H1 (cell line): ENCODE measurements at regions not wholly inside any gene's neighbourhood (a gene's known extent, or its start where the extent isn't known, plus 50 kb on each side); places are given as distances from the start of the nearest gene placed in this dataset.
A peak's percentile ranks its signal among the peaks of the same experiment; 100 is the strongest.

Source experiments
- CTCF ChIA-PET: fragments of 300-600 bp; sonication (Branson Sonifier 250); formaldehyde crosslinking; loops from one replicate; lab custom pipeline; 2021; ENCODE audit not compliant: partially characterized antibody; lab: Charles Lee
- POLR2A ChIA-PET: fragments of 300-600 bp; sonication (Branson Sonifier 250); formaldehyde crosslinking; loops from one replicate; lab custom pipeline; 2021; ENCODE audit warnings: inconsistent platforms; ENCODE audit not compliant: partially characterized antibody; lab: Charles Lee
- DNase-seq, 2 experiments: peaks; one replicate each; pipeline versions ENCODE4 v3.0.0 to v3.0.0-alpha.2; 2010 to 2022; ENCODE audit warnings: low spot score in 2 of 2, low read depth in 1 of 2, mixed read lengths in 1 of 2
- FAIRE-seq: peaks from 2 replicates; lab custom pipeline; 2011; peaks lifted over from hg19 to GRCh38; lab: Jason Lieb, UNC
- H2AFZ ChIP-seq: 2 replicates; pipeline ENCODE4 v1.8.1; 2012; ENCODE audit warnings: low read length, inconsistent platforms
- H2AK5ac ChIP-seq: 2 replicates; pipeline ENCODE4 v1.6.1; 2013; ENCODE audit warnings: low read depth, low read length
- H2BK120ac ChIP-seq: replicated peaks from 2 replicates; pipeline ENCODE3; 2013; ENCODE audit warnings: low read depth, low read length, inconsistent platforms
- H2BK12ac ChIP-seq: 2 replicates; pipeline ENCODE4 v1.6.1; 2013; ENCODE audit warnings: low read depth, low read length
- H2BK15ac ChIP-seq: 2 replicates; pipeline ENCODE4 v1.6.1; 2013; ENCODE audit warnings: low read length
- H2BK20ac ChIP-seq: 2 replicates; pipeline ENCODE4 v1.6.1; 2013; ENCODE audit warnings: low read length
- H2BK5ac ChIP-seq: 2 replicates; pipeline ENCODE4 v1.6.1; 2013; ENCODE audit warnings: low read depth, low read length
- H3K14ac ChIP-seq: 2 replicates; pipeline ENCODE4 v1.6.1; 2013; ENCODE audit warnings: inconsistent platforms; ENCODE audit not compliant: insufficient read length
- H3K18ac ChIP-seq: 2 replicates; pipeline ENCODE4 v1.6.1; 2013; ENCODE audit warnings: low read length; ENCODE audit errors: extremely low read depth
- H3K23ac ChIP-seq: 2 replicates; pipeline ENCODE4 v1.6.1; 2013; ENCODE audit warnings: inconsistent platforms; ENCODE audit not compliant: insufficient read length
- H3K23me2 ChIP-seq: 2 replicates; pipeline ENCODE4 v1.6.1; 2013; ENCODE audit warnings: low read depth, low read length
- H3K27ac ChIP-seq: 2 replicates; pipeline ENCODE4 v1.6.1; 2011; ENCODE audit warnings: low read depth, low read length, inconsistent platforms
- H3K27me3 ChIP-seq, 4 experiments: replicated peaks in 1 of 4; 1 replicate in 1 of 4; 2 replicates in 3 of 4; pipeline versions ENCODE4 v1.6.1 to v1.8.1; 2011 to 2013; ENCODE audit warnings: low read length in 3 of 4, mild to moderate bottlenecking in 3 of 4, inconsistent platforms in 2 of 4, mixed read lengths in 2 of 4, moderate library complexity in 1 of 4; ENCODE audit not compliant: control insufficient read depth in 3 of 4, insufficient read depth in 3 of 4; ENCODE audit errors: extremely low read depth in 1 of 4
- H3K36me3 ChIP-seq, 4 experiments: 2 replicates each; pipeline versions ENCODE4 v1.6.1 to v1.8.1; 2011 to 2013; ENCODE audit warnings: mild to moderate bottlenecking in 4 of 4, low read length in 3 of 4, moderate library complexity in 2 of 4, control low read depth in 1 of 4, inconsistent platforms in 1 of 4; ENCODE audit not compliant: insufficient read depth in 4 of 4, control insufficient read depth in 2 of 4
- H3K4ac ChIP-seq: replicated peaks from 2 replicates; pipeline ENCODE3; 2013; ENCODE audit warnings: low read length, low read depth, mixed read lengths, inconsistent platforms; ENCODE audit not compliant: insufficient read length
- H3K4me1 ChIP-seq, 4 experiments: replicated peaks in 1 of 4; 1 replicate in 1 of 4; 2 replicates in 3 of 4; pipeline versions ENCODE4 v1.6.1 to v1.8.1; 2011 to 2013; ENCODE audit warnings: low read length in 3 of 4, inconsistent platforms in 2 of 4, mixed read lengths in 1 of 4; ENCODE audit not compliant: insufficient read depth in 4 of 4, control insufficient read depth in 3 of 4
- H3K4me2 ChIP-seq, 2 experiments: 2 replicates each; pipeline versions ENCODE4 v1.6.1 to v1.8.1; 2011 to 2013; ENCODE audit warnings: low read depth in 2 of 2, low read length in 2 of 2, control low read depth in 1 of 2, inconsistent platforms in 1 of 2, mild to moderate bottlenecking in 1 of 2; ENCODE audit not compliant: insufficient read depth in 1 of 2
- H3K4me3 ChIP-seq, 4 experiments: fragments of 200-600, 300-600 bp in 1 of 4; sonication (generic), shearing (Covaris generic), sonication (Bioruptor Twin) in 1 of 4; 2 replicates each; pipeline versions ENCODE4 v1.5.1 to v1.8.1; 2011 to 2016; ENCODE audit warnings: low read length in 4 of 4, low read depth in 3 of 4, control low read depth in 2 of 4, inconsistent platforms in 2 of 4, mild to moderate bottlenecking in 2 of 4, mixed read lengths in 1 of 4, moderate library complexity in 1 of 4; ENCODE audit not compliant: insufficient read depth in 2 of 4; ENCODE audit errors: extremely low read depth in 1 of 4
- H3K56ac ChIP-seq: replicated peaks from 2 replicates; pipeline ENCODE3; 2013; ENCODE audit warnings: low read depth, mild to moderate bottlenecking, mixed read lengths, low read length, inconsistent platforms; ENCODE audit not compliant: insufficient read length
- H3K79me1 ChIP-seq: 2 replicates; pipeline ENCODE4 v1.6.1; 2013; ENCODE audit warnings: low read depth, low read length, control low read depth
- H3K79me2 ChIP-seq, 2 experiments: 2 replicates each; pipeline versions ENCODE4 v1.6.1 to v1.8.1; 2012 to 2013; ENCODE audit warnings: low read length in 2 of 2, mild to moderate bottlenecking in 2 of 2, inconsistent platforms in 1 of 2; ENCODE audit not compliant: insufficient read depth in 2 of 2, control insufficient read depth in 1 of 2
- H3K9ac ChIP-seq, 4 experiments: replicated peaks in 1 of 4; 1 replicate in 1 of 4; 2 replicates in 3 of 4; pipeline versions ENCODE4 v1.6.1 to v1.8.1; 2011 to 2013; ENCODE audit warnings: low read depth in 3 of 4, low read length in 3 of 4, control low read depth in 2 of 4, mild to moderate bottlenecking in 2 of 4, moderate library complexity in 2 of 4, inconsistent platforms in 1 of 4; ENCODE audit errors: extremely low read depth in 1 of 4
- H3K9me3 ChIP-seq, 2 experiments: 2 replicates each; pipeline versions ENCODE4 v1.6.1 to v1.8.1; 2012 to 2013; ENCODE audit warnings: mild to moderate bottlenecking in 2 of 2, moderate library complexity in 2 of 2, control low read depth in 1 of 2, inconsistent platforms in 1 of 2, low read depth in 1 of 2, low read length in 1 of 2, mixed read lengths in 1 of 2; ENCODE audit not compliant: insufficient read depth in 2 of 2
- H4K20me1 ChIP-seq, 2 experiments: replicated peaks in 1 of 2; 2 replicates each; pipeline versions ENCODE3 to v1.8.1; 2011 to 2013; ENCODE audit warnings: inconsistent platforms in 2 of 2, low read length in 2 of 2, mild to moderate bottlenecking in 1 of 2; ENCODE audit not compliant: insufficient read depth in 2 of 2, control insufficient read depth in 1 of 2
- H4K5ac ChIP-seq: 2 replicates; pipeline ENCODE4 v1.6.1; 2013; ENCODE audit warnings: low read length, low read depth, mixed read lengths, inconsistent platforms; ENCODE audit not compliant: insufficient read length
- H4K8ac ChIP-seq: 2 replicates; pipeline ENCODE4 v1.8.0; 2013; ENCODE audit warnings: mild to moderate bottlenecking, moderate library complexity, low read length, inconsistent platforms; ENCODE audit not compliant: insufficient read depth; ENCODE audit errors: extremely low read depth
- H4K91ac ChIP-seq: replicated peaks from 2 replicates; pipeline ENCODE3; 2013; ENCODE audit warnings: low read length, mixed read lengths, inconsistent platforms; ENCODE audit not compliant: insufficient read length
- EGR1 ChIP-seq: IDR thresholded peaks from 2 replicates; pipeline ENCODE4 v1.6.1; 2011; ENCODE audit warnings: low read depth, low read length, borderline replicate concordance
- HDAC2 ChIP-seq, 2 experiments: fragments of 300-600 bp in 1 of 2; sonication (generic) in 1 of 2; IDR thresholded peaks; 2 replicates each; pipeline ENCODE4 v1.6.1; 2011 to 2012; ENCODE audit warnings: low read depth in 2 of 2, low read length in 2 of 2, mild to moderate bottlenecking in 2 of 2, moderate library complexity in 2 of 2, borderline replicate concordance in 1 of 2, inconsistent platforms in 1 of 2
- KDM5A ChIP-seq: fragments of 200-600 bp; IDR thresholded peaks from 2 replicates; pipeline ENCODE4 v1.7.1; 2012; ENCODE audit warnings: mild to moderate bottlenecking, low read length, inconsistent platforms, mixed read lengths
- SAP30 ChIP-seq: fragments of 300-600 bp; sonication (generic); IDR thresholded peaks from 2 replicates; pipeline ENCODE4 v1.7.1; 2012; ENCODE audit warnings: low read length, moderate library complexity, mild to moderate bottlenecking, inconsistent platforms; ENCODE audit not compliant: insufficient read depth, insufficient replicate concordance
- SP1 ChIP-seq: IDR thresholded peaks from 2 replicates; pipeline ENCODE4 v1.6.1; 2011; ENCODE audit warnings: low read depth, low read length
- TAF1 ChIP-seq: IDR thresholded peaks from 2 replicates; pipeline ENCODE4 v1.6.1; 2011; ENCODE audit warnings: mild to moderate bottlenecking, low read depth, low read length
- WGBS, 2 experiments: shearing (Covaris generic) in 1 of 2; methylation state at CpG; one replicate each; pipeline versions ENCODE4 v1.1.6 to v1.1.7; 2013 to 2015; ENCODE audit warnings: low lambda C conversion rate in 2 of 2, mixed read lengths in 2 of 2, inconsistent platforms in 1 of 2, low coverage in 1 of 2, missing lambda C conversion rate in 1 of 2; ENCODE audit not compliant: insufficient replicate concordance in 2 of 2, insufficient coverage in 1 of 2, insufficient read length in 1 of 2; ENCODE audit errors: extremely low coverage in 1 of 2, missing lambda C conversion rate in 1 of 2; 5-methylcytosine and 5-hydroxymethylcytosine counted together

GRCh38 chr1:98205291-98206017 is 284.6 kb upstream of the DPYD start:
- peak in 1 of 2 experiments; percentile 27 for DNase-seq
- 38 to 80% methylated on average over 1 of the region's 1 CpG for WGBS, 2 experiments
- TF ChIP-seq SP1: peak; percentile 34; the same call in 1 of the 2 replicates
- TF ChIP-seq SAP30: no peak
- no peak for TF ChIP-seq TAF1
- TF ChIP-seq EGR1: 0 out of 2 replicates have a peak, but pooled peaks have one; percentile 28
- TF ChIP-seq KDM5A: no peak
- TF ChIP-seq HDAC2 (IDR thresholded peaks at IDR 0.05; ENCODE audit: borderline replicate concordance in 1 of 2, low read depth in 2 of 2, low read length in 2 of 2): peak in 1 of 2 experiments; percentile 23; a peak in 1 of 4 replicates

More at GRCh38 chr1:98205291-98206017, 284.6 kb upstream of the DPYD start:
- Histone ChIP-seq H3K14ac (no peak overlapping the region), H4K20me1 (no peaks in the 10 kb centered on the region), H3K27me3 (peaks cover 0 to 22% (median 13%) of the 10 kb centered on the region in 4 experiments; a peak in 5 of 7 replicates), H3K18ac (no peak overlapping the region), H3K4me1 (peaks cover 0 to 7% (median 4%) of the 10 kb centered on the region in 4 experiments; a peak in 4 of 7 replicates), H3K27ac (no peak overlapping the region), H3K23ac (no peak overlapping the region), H2BK5ac (no peak overlapping the region), H2BK15ac (no peak overlapping the region), H2AFZ (no peak overlapping the region), H3K4ac (no peak overlapping the region), H2BK120ac (no peak overlapping the region), H3K4me3 (peak overlapping the region in 1 of 4 experiments; percentile 25; a peak in 1 of 8 replicates), H3K79me1 (no peaks in the 10 kb centered on the region), H3K56ac (no peak overlapping the region), H2AK5ac (no peak overlapping the region), H3K23me2 (no peaks in the 10 kb centered on the region), H4K8ac (no peak overlapping the region), H3K9me3 (no peaks in the 10 kb centered on the region), H4K5ac (no peak overlapping the region), H3K36me3 (no peaks in the 10 kb centered on the region), H3K79me2 (no peaks in the 10 kb centered on the region), H3K9ac (no peak overlapping the region), H2BK20ac (no peak overlapping the region), H2BK12ac (no peak overlapping the region), H4K91ac (no peak overlapping the region), H3K4me2 (0 out of 4 replicates have a peak overlapping the region, but pooled peaks of 1 of the 2 experiments have one; percentile 12)
- POLR2A ChIA-PET: no interaction called here
- peak; percentile 86 for FAIRE-seq
- CTCF ChIA-PET: interaction anchor here (0.6 to 0.7 kb wide), 2 partner anchors 224 to 1301 kb away, joined by 3 to 4 read pairs; no protein-coding TSS in a partner anchor
